ENCODE measurements at regions not wholly inside any gene's neighbourhood (a gene's known extent, or its start where the extent isn't known, plus 50 kb on each side); places are given as distances from the start of the nearest gene placed in this dataset.

DNA sequence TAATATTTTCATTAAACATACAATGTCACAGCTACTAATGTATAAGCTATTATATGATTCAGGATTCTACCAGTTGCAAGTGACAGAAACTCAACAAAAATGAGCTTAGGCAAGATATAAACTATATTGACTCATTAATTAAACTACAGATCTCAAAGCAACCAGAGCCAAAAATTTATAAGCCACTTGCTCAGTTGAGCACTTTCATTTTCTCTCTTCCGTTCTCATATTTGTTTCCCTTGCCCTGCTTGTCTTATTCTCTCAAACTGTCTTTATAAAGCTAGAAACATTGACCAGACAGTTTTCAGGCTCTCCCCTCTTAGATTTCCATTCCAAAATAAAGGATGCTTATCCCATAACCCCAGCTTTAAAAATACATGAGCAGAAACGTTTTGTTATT is 60.2 kb upstream of the DGKB start:
- DNase-seq = no peak

GRCh38 chr7:14960721-14961120 is 58.2 kb upstream of the DGKB start:
- DNase-seq = no peak

- DNase-seq = no peak
Observed at GRCh38 chr7:14959339-14959738, 56.8 kb upstream of the DGKB start.

- no peak for DNase-seq
Observed at GRCh38 chr7:14954035-14954434, 51.5 kb upstream of the DGKB start.
